HepG2 (cell line): ENCODE measurements at regions not wholly inside any gene's neighbourhood (a gene's known extent, or its start where the extent isn't known, plus 50 kb on each side); places are given as distances from the start of the nearest gene placed in this dataset.

Experiments
- ATAC-seq: fragments of 200-7000 bp; cut with Tn5 transposase; 3 replicates; pipeline ENCODE4 v1.9.1; 2020; ENCODE audit warnings: mild to moderate bottlenecking, moderate library complexity
- BruUV-seq: library from RNA; stranded (reverse); fragments of 400-500 nt; replicated peaks from 2 replicates; lab custom pipeline; 2021; lab: Mats Ljungman, UMichigan
- CTCF ChIA-PET: fragments of 300-600 bp; formaldehyde crosslinking; extraction: SDS; loops from one replicate; lab custom pipeline; 2021; ENCODE audit warnings: low total read pairs, inconsistent platforms, low intra/inter-chr PET ratio; lab: Yijun Ruan, JAX
- POLR2A ChIA-PET: fragments of 350-600 bp; sonication (Branson Sonifier 250); formaldehyde crosslinking; loops from one replicate; lab custom pipeline; 2020; ENCODE audit warnings: antibody characterized with exemption, inconsistent platforms; lab: Yijun Ruan, JAX
- DNase-seq: peaks from one replicate; pipeline ENCODE4 v3.0.0-alpha.2; 2015; ENCODE audit warnings: low spot score
- FAIRE-seq: peaks from 3 replicates; lab custom pipeline; 2011; peaks lifted over from hg19 to GRCh38; lab: Jason Lieb, UNC
- H2AFZ ChIP-seq: one replicate; pipeline ENCODE4 v1.6.1; 2011; ENCODE audit warnings: low read length, inconsistent platforms
- H3K27ac ChIP-seq: fragments of 300-600 bp; 3 replicates; pipeline ENCODE4 v1.8.0; 2011; ENCODE audit warnings: mixed run types, mild to moderate bottlenecking, mixed read lengths, low read length, inconsistent platforms; ENCODE audit not compliant: insufficient read depth; ENCODE audit errors: extremely low read length
- H3K27me3 ChIP-seq, 2 experiments: fragments of 200-600 bp in 1 of 2; 2 replicates in 1 of 2; 3 replicates in 1 of 2; pipeline versions ENCODE4 v1.6.0 to v1.8.0; 2011; ENCODE audit warnings: low read length in 2 of 2, mild to moderate bottlenecking in 2 of 2, moderate library complexity in 2 of 2, inconsistent platforms in 1 of 2; ENCODE audit not compliant: insufficient read depth in 2 of 2, control insufficient read depth in 1 of 2
- H3K36me3 ChIP-seq, 2 experiments: fragments of 200-600 bp in 1 of 2; replicated peaks in 1 of 2; 2 replicates in 1 of 2; 3 replicates in 1 of 2; pipeline versions ENCODE4 v1.5.1 to v1.8.0; 2011; ENCODE audit warnings: low read length in 2 of 2, inconsistent platforms in 1 of 2; ENCODE audit not compliant: insufficient read depth in 2 of 2, control insufficient read depth in 1 of 2
- H3K4me1 ChIP-seq: 2 replicates; pipeline ENCODE4 v1.5.1; 2012; ENCODE audit warnings: low read length, inconsistent platforms; ENCODE audit not compliant: insufficient read depth
- H3K4me2 ChIP-seq: 2 replicates; pipeline ENCODE4 v1.6.0; 2011; ENCODE audit warnings: low read depth, low read length, inconsistent platforms
- H3K4me3 ChIP-seq, 3 experiments: fragments of 200-600 bp in 1 of 3; sonication (generic), shearing (Covaris generic) in 1 of 3; replicated peaks in 1 of 3; 2 replicates each; pipeline ENCODE4 v1.5.1; 2011 to 2016; ENCODE audit warnings: low read length in 3 of 3, inconsistent platforms in 2 of 3, low read depth in 2 of 3, mild to moderate bottlenecking in 2 of 3, control low read depth in 1 of 3, mixed read lengths in 1 of 3; ENCODE audit not compliant: insufficient read depth in 1 of 3
- H3K79me2 ChIP-seq: one replicate; pipeline ENCODE4 v1.6.1; 2011; ENCODE audit warnings: low read length, inconsistent platforms; ENCODE audit not compliant: insufficient read depth
- H3K9ac ChIP-seq: 2 replicates; pipeline ENCODE4 v1.6.0; 2011; ENCODE audit warnings: mild to moderate bottlenecking, low read depth, low read length, inconsistent platforms; ENCODE audit not compliant: insufficient read depth
- H3K9me3 ChIP-seq: 2 replicates; pipeline ENCODE4 v1.5.1; 2012; ENCODE audit warnings: mild to moderate bottlenecking, low read length
- H4K20me1 ChIP-seq: 2 replicates; pipeline ENCODE4 v1.6.0; 2011; ENCODE audit warnings: inconsistent platforms, mild to moderate bottlenecking, low read length, moderate library complexity; ENCODE audit not compliant: insufficient read depth
- CEBPZ ChIP-seq: IDR thresholded peaks from 2 replicates; pipeline ENCODE4 v1.6.1; 2012; ENCODE audit warnings: low read length, improper control_type of control experiment
- DPF2 ChIP-seq: sonication (generic); formaldehyde crosslinking; IDR thresholded peaks from 2 replicates; pipeline ENCODE4 v1.4.0; 2020; ENCODE audit warnings: mild to moderate bottlenecking, low read depth, missing genetic modification reagents, borderline replicate concordance
- HHEX ChIP-seq: IDR thresholded peaks from 2 replicates; pipeline ENCODE4 v1.6.1; 2016; ENCODE audit warnings: control low read depth
- KLF9 ChIP-seq: IDR thresholded peaks from 2 replicates; pipeline ENCODE4 v1.6.1; 2016; ENCODE audit warnings: low read depth
- NCOR1 ChIP-seq: fragments of 200-600 bp; sonication (generic); IDR thresholded peaks from 2 replicates; pipeline ENCODE4 v1.7.0; 2017; ENCODE audit warnings: antibody characterized with exemption, low read length, borderline replicate concordance
- PHF21A ChIP-seq: sonication (generic); formaldehyde crosslinking; IDR thresholded peaks from 2 replicates; pipeline ENCODE4 v1.5.0; 2020; ENCODE audit warnings: mild to moderate bottlenecking, missing genetic modification reagents
- RFX5 ChIP-seq: IDR thresholded peaks from 2 replicates; pipeline ENCODE4 v1.6.1; 2011; ENCODE audit warnings: low read depth, low read length, improper control_type of control experiment
- SRSF4 ChIP-seq: fragments of 200-400 bp; formaldehyde crosslinking; IDR thresholded peaks from one replicate; pipeline ENCODE4 v1.6.1; 2018; ENCODE audit warnings: mild to moderate bottlenecking, low read depth, low read length, moderate library complexity; ENCODE audit not compliant: poor library complexity, severe bottlenecking
- SSRP1 ChIP-seq: IDR thresholded peaks from 2 replicates; pipeline ENCODE4 v1.6.1; 2016; ENCODE audit warnings: control low read depth
- TBL1XR1 ChIP-seq: fragments of 150-350 bp; IDR thresholded peaks from 2 replicates; pipeline ENCODE4 v1.6.1; 2014; ENCODE audit warnings: borderline replicate concordance, low read length; ENCODE audit not compliant: partially characterized antibody
- YY1 ChIP-seq: IDR thresholded peaks from 2 replicates; pipeline ENCODE4 v1.6.1; 2011; ENCODE audit warnings: low read length, low read depth, moderate library complexity, mild to moderate bottlenecking; ENCODE audit not compliant: insufficient read depth, insufficient replicate concordance
- ZFP1 ChIP-seq: IDR thresholded peaks from 2 replicates; pipeline ENCODE4 v1.6.1; 2016
- ZNF225 ChIP-seq: sonication (generic); formaldehyde crosslinking; IDR thresholded peaks from 2 replicates; pipeline ENCODE4 v1.4.0; 2020; ENCODE audit warnings: mild to moderate bottlenecking, missing genetic modification reagents
- ZNF280D ChIP-seq: sonication (generic); formaldehyde crosslinking; IDR thresholded peaks from 2 replicates; pipeline ENCODE4 v1.5.1; 2020; ENCODE audit warnings: mild to moderate bottlenecking, missing genetic modification reagents
- ZNF670 ChIP-seq: sonication (generic); formaldehyde crosslinking; IDR thresholded peaks from 2 replicates; pipeline ENCODE4 v1.8.0; 2022; ENCODE audit warnings: mild to moderate bottlenecking, missing genetic modification reagents, borderline replicate concordance
- ZNF766 ChIP-seq: sonication (generic); formaldehyde crosslinking; IDR thresholded peaks from 2 replicates; pipeline ENCODE4 v1.5.0; 2020; ENCODE audit warnings: missing genetic modification reagents, borderline replicate concordance
- WGBS: methylation state at CpG from one replicate; pipeline ENCODE4 v1.1.6; 2017; ENCODE audit warnings: low lambda C conversion rate; 5-methylcytosine and 5-hydroxymethylcytosine counted together
- in situ Hi-C: cut with HindIII; loops from 2 replicates; pipeline ENCODE4 v1.10.0; 2017; ENCODE audit warnings: low pct_unique_long_range_greater_than_20kb; ENCODE audit not compliant: extremely low pct_ligation_motif_present
- intact Hi-C: fragments of 100-400 bp; cut with micrococcal nuclease; formaldehyde crosslinking; loops from one replicate; pipeline ENCODE4 v1.10.0; 2022; ENCODE audit not compliant: unreplicated experiment

DNA sequence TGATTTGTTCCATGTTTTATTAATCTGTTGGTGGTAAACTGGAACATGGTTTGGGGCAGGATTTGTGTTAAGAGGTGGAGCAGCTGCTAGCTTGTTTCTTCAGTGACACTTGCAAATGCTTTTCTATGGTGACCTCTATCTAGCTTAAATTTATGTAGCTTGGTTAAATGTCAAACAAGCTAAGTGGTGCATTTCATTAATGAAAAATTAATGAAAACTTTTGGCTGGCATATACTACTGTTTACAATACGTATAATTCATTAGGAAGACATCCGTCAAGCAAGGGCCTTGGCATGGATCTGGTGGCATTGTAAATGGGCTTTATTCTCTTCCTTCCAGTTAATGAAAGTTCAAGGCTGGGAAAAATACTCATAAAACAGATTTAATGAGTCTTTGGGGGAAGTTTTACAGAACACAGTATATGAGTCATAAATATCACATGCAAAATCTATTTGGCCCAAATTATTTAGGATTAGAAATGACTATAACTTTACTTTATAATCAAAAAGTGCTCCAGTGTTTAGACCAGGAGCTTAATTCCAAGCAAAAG, 807.7 kb upstream of the SEL1L start:
- Histone ChIP-seq H3K27me3 (no peaks in the 10 kb centered on the region), H3K27ac (no peak overlapping the region), H2AFZ (no peak overlapping the region), H3K4me3 (no peak overlapping the region), H4K20me1 (no peaks in the 10 kb centered on the region)
- CTCF ChIA-PET: no interaction called here
- no peak for FAIRE-seq
- no peak for DNase-seq
- ATAC-seq: no peak
- TF ChIP-seq TBL1XR1: no peak
- no peak for TF ChIP-seq RFX5
- TF ChIP-seq YY1: no peak
- no peak for TF ChIP-seq CEBPZ
- no peak for TF ChIP-seq NCOR1
- no peak for TF ChIP-seq KLF9 (CRISPR knock-in tag)
- TF ChIP-seq ZFP1 (CRISPR knock-in tag): no peak
- no peak for TF ChIP-seq SRSF4
- no peak for TF ChIP-seq SSRP1
- no peak for TF ChIP-seq ZNF766 (CRISPR knock-in tag)
- TF ChIP-seq ZNF280D (CRISPR knock-in tag): no peak
- TF ChIP-seq PHF21A (CRISPR knock-in tag): no peak
- TF ChIP-seq HHEX (CRISPR knock-in tag): no peak
- no peak for TF ChIP-seq DPF2 (CRISPR knock-in tag)
- TF ChIP-seq ZNF670 (CRISPR knock-in tag): no peak
- TF ChIP-seq ZNF225 (CRISPR knock-in tag): no peak
- TF ChIP-seq, all 625 proteins: peak for 0
- POLR2A ChIA-PET: no interaction called here
- H3K79me2 ChIP-seq: no peaks in the 10 kb centered on the region
- H3K9ac ChIP-seq: no peak overlapping the region
- peaks cover 92% of the 10 kb centered on the region for H3K9me3 ChIP-seq
- H3K36me3 ChIP-seq: no peaks in the 10 kb centered on the region
- no TSS peak for BruUV-seq
- 32% methylated on average over 2 of the region's 2 CpGs for WGBS
- no peaks in the 10 kb centered on the region for H3K4me1 ChIP-seq
- no peak overlapping the region for H3K4me2 ChIP-seq
- in situ Hi-C loops (no loop called here), intact Hi-C loops (no loop called here)
